GM12878 (cell line): ENCODE measurements at regions not wholly inside any gene's neighbourhood (a gene's known extent, or its start where the extent isn't known, plus 50 kb on each side); places are given as distances from the start of the nearest gene placed in this dataset.

ENCODE experiments used
- ATAC-seq: fragments of 200-7000 bp; cut with Tn5 transposase; 3 replicates; pipeline ENCODE4 v1.9.1; 2020; ENCODE audit warnings: mild to moderate bottlenecking, moderate library complexity
- BruUV-seq: library from RNA; stranded (reverse); fragments of 400-500 nt; replicated peaks from 2 replicates; lab custom pipeline; 2021; lab: Mats Ljungman, UMichigan
- CTCF ChIA-PET: fragments of 300-600 bp; sonication (Branson Sonifier 250); formaldehyde crosslinking; extraction: SDS; loops from one replicate; lab custom pipeline; 2021; ENCODE audit warnings: inconsistent platforms; lab: Yijun Ruan, JAX
- POLR2A ChIA-PET: fragments of 350-600 bp; formaldehyde crosslinking; extraction: SDS; loops from one replicate; lab custom pipeline; 2021; ENCODE audit warnings: inconsistent platforms; lab: Charles Lee
- RAD21 ChIA-PET: fragments of 300-600 bp; sonication (Branson Sonifier 250); formaldehyde crosslinking; loops from one replicate; lab custom pipeline; 2023; ENCODE audit warnings: antibody characterized with exemption; ENCODE audit not compliant: unreplicated experiment; lab: Charles Lee
- SMC1A ChIA-PET: fragments of 300-600 bp; sonication (Branson Sonifier 250); formaldehyde crosslinking; loops from one replicate; lab custom pipeline; 2023; ENCODE audit not compliant: unreplicated experiment, uncharacterized antibody; lab: Charles Lee
- DNase-seq: peaks from one replicate; pipeline ENCODE4 v3.0.0-alpha.2; 2011; ENCODE audit warnings: low read depth, low spot score
- FAIRE-seq: peaks from 3 replicates; lab custom pipeline; 2011; peaks lifted over from hg19 to GRCh38; lab: Jason Lieb, UNC
- H2AFZ ChIP-seq: 2 replicates; pipeline ENCODE4 v1.6.0; 2011; ENCODE audit warnings: low read depth, low read length, control low read depth; ENCODE audit not compliant: control insufficient read depth
- H3K27ac ChIP-seq: 2 replicates; pipeline ENCODE4 v1.5.1; 2011; ENCODE audit warnings: control low read depth; ENCODE audit not compliant: control insufficient read depth, insufficient read depth
- H3K27me3 ChIP-seq, 2 experiments: replicated peaks in 1 of 2; 2 replicates each; pipeline versions ENCODE4 v1.6.0 to v1.6.1; 2011; ENCODE audit warnings: low read length in 1 of 2; ENCODE audit not compliant: control insufficient read depth in 2 of 2, insufficient read depth in 2 of 2
- H3K36me3 ChIP-seq, 2 experiments: 2 replicates each; pipeline ENCODE4 v1.5.1; 2011; ENCODE audit warnings: low read length in 1 of 2; ENCODE audit not compliant: control insufficient read depth in 2 of 2, insufficient read depth in 2 of 2
- H3K4me1 ChIP-seq: 2 replicates; pipeline ENCODE4 v1.6.1; 2011; ENCODE audit warnings: mild to moderate bottlenecking, low read length, moderate library complexity, mixed read lengths; ENCODE audit not compliant: control insufficient read depth, insufficient read depth
- H3K4me2 ChIP-seq: 2 replicates; pipeline ENCODE4 v1.6.0; 2011; ENCODE audit warnings: control low read depth; ENCODE audit not compliant: control insufficient read depth, insufficient read depth
- H3K4me3 ChIP-seq: fragments of 200-600 bp; sonication (generic); 2 replicates; pipeline ENCODE4 v1.5.1; 2016
- H3K79me2 ChIP-seq: 2 replicates; pipeline ENCODE4 v1.6.0; 2011; ENCODE audit warnings: low read length; ENCODE audit not compliant: control insufficient read depth, insufficient read depth
- H3K9ac ChIP-seq: 2 replicates; pipeline ENCODE4 v1.8.0; 2011; ENCODE audit warnings: low read length, control low read depth, mixed read lengths; ENCODE audit not compliant: control insufficient read depth, insufficient read depth
- H3K9me3 ChIP-seq: replicated peaks from 3 replicates; pipeline ENCODE4 v1.5.1; 2011; ENCODE audit warnings: mild to moderate bottlenecking, low read length; ENCODE audit not compliant: control insufficient read depth, insufficient read depth
- H4K20me1 ChIP-seq: 2 replicates; pipeline ENCODE4 v1.6.0; 2011; ENCODE audit not compliant: control insufficient read depth, insufficient read depth
- BHLHE40 ChIP-seq, 2 experiments: fragments of 450-650 bp in 1 of 2; IDR thresholded peaks; 2 replicates each; pipeline ENCODE4 v1.6.1; 2011 to 2017; ENCODE audit warnings: low read depth in 2 of 2, borderline replicate concordance in 1 of 2, improper control_type of control experiment in 1 of 2, low read length in 1 of 2, mild to moderate bottlenecking in 1 of 2
- CBFB ChIP-seq: IDR thresholded peaks from 2 replicates; pipeline ENCODE4 v1.6.1; 2016; ENCODE audit warnings: antibody characterized with exemption, low read depth
- CHD2 ChIP-seq: IDR thresholded peaks from 2 replicates; pipeline ENCODE4 v1.6.1; 2011; ENCODE audit warnings: low read depth, low read length, improper control_type of control experiment, borderline replicate concordance
- HDAC2 ChIP-seq: fragments of 200-600 bp; sonication (generic); IDR thresholded peaks from 2 replicates; pipeline ENCODE4 v1.6.1; 2017
- KAT2A ChIP-seq: conservative IDR thresholded peaks from 2 replicates; pipeline ENCODE4 v1.6.1; 2011; ENCODE audit warnings: low read depth, low read length; ENCODE audit not compliant: control insufficient read depth
- KLF5 ChIP-seq: fragments of 450-650 bp; IDR thresholded peaks from 2 replicates; pipeline ENCODE4 v1.6.1; 2014; ENCODE audit warnings: mild to moderate bottlenecking; ENCODE audit not compliant: partially characterized antibody
- MTA3 ChIP-seq: IDR thresholded peaks from 2 replicates; pipeline ENCODE4 v1.6.1; 2012; ENCODE audit warnings: low read length, inconsistent platforms, borderline replicate concordance
- MYB ChIP-seq: fragments of 150-350 bp; IDR thresholded peaks from 2 replicates; pipeline ENCODE4 v1.6.1; 2014; ENCODE audit warnings: mild to moderate bottlenecking, low read depth, low read length, borderline replicate concordance
- NFYA ChIP-seq: IDR thresholded peaks from 2 replicates; pipeline ENCODE4 v1.6.1; 2011; ENCODE audit warnings: low read depth, mild to moderate bottlenecking, low read length, improper control_type of control experiment, borderline replicate concordance
- RAD21 ChIP-seq: IDR thresholded peaks from 2 replicates; pipeline ENCODE4 v1.6.1; 2011; ENCODE audit warnings: mild to moderate bottlenecking, low read depth, low read length, moderate library complexity; ENCODE audit not compliant: insufficient read depth
- RAD51 ChIP-seq: fragments of 450-650 bp; IDR thresholded peaks from 2 replicates; pipeline ENCODE4 v1.6.1; 2016; ENCODE audit warnings: moderate library complexity, mild to moderate bottlenecking, inconsistent platforms
- SIN3A ChIP-seq: IDR thresholded peaks from 2 replicates; pipeline ENCODE4 v1.6.1; 2012; ENCODE audit warnings: low read depth, low read length, improper control_type of control experiment
- SMC3 ChIP-seq: IDR thresholded peaks from 2 replicates; pipeline ENCODE4 v1.6.1; 2011; ENCODE audit warnings: low read length, improper control_type of control experiment, borderline replicate concordance
- SPI1 ChIP-seq: IDR thresholded peaks from 2 replicates; pipeline ENCODE4 v1.6.1; 2011; ENCODE audit warnings: low read depth, mild to moderate bottlenecking, low read length, moderate library complexity, borderline replicate concordance; ENCODE audit not compliant: insufficient read depth
- SREBF1 ChIP-seq: IDR thresholded peaks from 2 replicates; pipeline ENCODE4 v1.6.1; 2012; ENCODE audit warnings: mild to moderate bottlenecking, low read length
- STAT3 ChIP-seq: IDR thresholded peaks from 2 replicates; pipeline ENCODE4 v1.6.1; 2011; ENCODE audit warnings: low read depth, low read length, improper control_type of control experiment
- YBX1 ChIP-seq: fragments of 450-650 bp; IDR thresholded peaks from 2 replicates; pipeline ENCODE4 v1.6.1; 2016; ENCODE audit warnings: antibody characterized with exemption
- ZNF24 ChIP-seq: fragments of 450-650 bp; IDR thresholded peaks from 2 replicates; pipeline ENCODE4 v1.6.1; 2017; ENCODE audit warnings: antibody characterized with exemption, mild to moderate bottlenecking
- WGBS: methylation state at CpG from one replicate; pipeline ENCODE4 v1.1.6; 2016; ENCODE audit warnings: low lambda C conversion rate; ENCODE audit not compliant: insufficient replicate concordance, insufficient coverage; ENCODE audit errors: missing lambda C conversion rate; 5-methylcytosine and 5-hydroxymethylcytosine counted together
- in situ Hi-C: fragments of 300-500 bp; cut with MboI; formaldehyde crosslinking; loops from 9 replicates; pipeline ENCODE4 v1.14.3; 2018; ENCODE audit warnings: mixed read lengths
- intact Hi-C: fragments of 100-400 bp; cut with micrococcal nuclease; formaldehyde crosslinking; loops from one replicate; pipeline ENCODE4 v1.14.2; 2022; ENCODE audit not compliant: unreplicated experiment

DNA sequence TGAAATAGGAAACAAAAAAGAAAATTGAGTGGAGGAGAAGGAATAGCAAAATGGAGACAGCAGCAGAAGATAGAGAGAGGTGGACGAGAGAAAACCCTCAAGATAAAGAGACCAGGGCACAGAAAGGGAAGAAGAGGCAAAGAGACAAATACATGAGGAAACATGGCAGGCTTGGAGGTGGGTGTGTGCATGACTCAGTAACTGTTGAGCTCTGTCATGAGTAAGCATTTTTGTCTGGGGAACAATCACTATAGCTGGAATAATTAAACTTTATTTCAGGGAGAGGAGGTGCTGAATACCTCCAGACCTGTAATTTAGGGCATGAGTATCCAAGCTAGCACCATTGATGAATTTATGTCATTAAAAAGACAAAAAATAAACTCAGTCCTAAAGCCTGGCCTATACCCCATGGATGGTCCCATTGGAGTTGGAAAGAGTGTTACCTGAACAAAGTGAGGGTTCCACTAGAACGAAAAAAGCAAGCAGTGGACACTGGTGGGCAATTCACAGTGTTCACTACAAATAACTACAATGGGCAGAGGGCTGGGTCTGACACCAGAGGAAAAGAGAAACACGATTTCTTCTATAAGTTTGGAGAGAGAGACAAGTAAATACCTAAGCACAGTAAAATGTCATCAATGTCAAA lies 145.5 kb downstream of the ADCYAP1 start:
- FAIRE-seq, result no peak
- no peak overlapping the region for H3K27ac ChIP-seq
- SMC1A ChIA-PET, result interaction anchor here (1.1 kb wide), 1 partner anchor 31 kb away, joined by 3 read pairs; no protein-coding TSS in a partner anchor
- H4K20me1 ChIP-seq, result no peaks in the 10 kb centered on the region
- no peaks in the 10 kb centered on the region for H3K4me1 ChIP-seq
- POLR2A ChIA-PET, result no interaction called here
- intact Hi-C loops (no loop called here), in situ Hi-C loops (no loop called here)
- H3K9ac ChIP-seq, result no peak overlapping the region
- H3K36me3 ChIP-seq, result no peaks in the 10 kb centered on the region
- no peak for TF ChIP-seq MTA3
- no peak for TF ChIP-seq YBX1
- no peak for TF ChIP-seq SIN3A
- no peak for TF ChIP-seq CHD2
- no peak for TF ChIP-seq RAD21
- TF ChIP-seq BHLHE40 (IDR thresholded peaks at IDR 0.05; ENCODE audit: borderline replicate concordance in 1 of 2, low read depth in 2 of 2, low read length in 1 of 2), result no peak
- TF ChIP-seq NFYA, result no peak
- TF ChIP-seq CBFB, result no peak
- TF ChIP-seq HDAC2, result no peak
- no peak for TF ChIP-seq KLF5
- TF ChIP-seq MYB, result no peak
- no peak for TF ChIP-seq KAT2A
- TF ChIP-seq SPI1, result no peak
- no peak for TF ChIP-seq ZNF24
- TF ChIP-seq RAD51, result no peak
- TF ChIP-seq STAT3, result no peak
- no peak for TF ChIP-seq SREBF1
- no peak for TF ChIP-seq SMC3
- H3K4me3 ChIP-seq, result no peak overlapping the region
- no peaks in the 10 kb centered on the region for H3K9me3 ChIP-seq
- no peaks in the 10 kb centered on the region for H3K79me2 ChIP-seq
- 0% methylated on average over 3 of the region's 3 CpGs for WGBS
- no peak overlapping the region for H2AFZ ChIP-seq
- CTCF ChIA-PET, result no interaction called here
- RAD21 ChIA-PET, result no interaction called here
- H3K27me3 ChIP-seq, result no peaks in the 10 kb centered on the region
- no peak overlapping the region for H3K4me2 ChIP-seq
- no peak for ATAC-seq
- no TSS peak for BruUV-seq
- no peak for DNase-seq
